SU-DHL-6 (cell line): ENCODE measurements at regions not wholly inside any gene's neighbourhood (a gene's known extent, or its start where the extent isn't known, plus 50 kb on each side); places are given as distances from the start of the nearest gene placed in this dataset.

ENCODE experiments used
- CTCF ChIP-seq: fragments of 200-600 bp; sonication (generic); IDR thresholded peaks from one replicate; pipeline ENCODE4 v1.5.1; 2017; ENCODE audit warnings: antibody characterized with exemption, mild to moderate bottlenecking, low read length, moderate library complexity; ENCODE audit not compliant: insufficient read depth, poor library complexity, severe bottlenecking
- EZH2phosphoT487 ChIP-seq: fragments of 200-600 bp; sonication (generic), shearing (Covaris generic); conservative IDR thresholded peaks from 2 replicates; pipeline ENCODE4 v1.6.1; 2018; ENCODE audit warnings: mild to moderate bottlenecking, antibody characterized with exemption, low read length, moderate library complexity, mixed read lengths

GRCh38 chr13:56561327-56561726 is 579.4 kb upstream of the PRR20A start:
- no peak for TF ChIP-seq CTCF
- no peak for TF ChIP-seq EZH2phosphoT487
